ENCODE measurements at regions not wholly inside any gene's neighbourhood (a gene's known extent, or its start where the extent isn't known, plus 50 kb on each side); places are given as distances from the start of the nearest gene placed in this dataset.

DNA sequence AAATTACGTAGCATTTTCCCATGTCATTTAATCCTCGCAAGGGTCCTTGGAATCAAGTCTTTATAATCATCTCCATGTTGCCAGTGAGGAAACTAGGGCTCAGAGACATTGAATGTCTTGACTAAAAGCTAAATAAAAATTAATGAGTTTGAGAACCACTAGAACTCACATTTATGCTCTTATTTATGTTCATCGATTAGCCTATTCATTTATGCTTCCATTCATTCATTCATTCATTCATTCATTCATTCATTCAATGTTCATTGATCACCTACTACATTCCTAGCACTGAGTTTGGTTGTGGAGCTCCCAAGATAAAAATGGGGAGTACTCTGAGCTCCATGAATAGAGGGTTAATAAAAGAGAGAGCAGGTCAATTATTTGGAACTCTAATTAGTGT lies 59.7 kb downstream of the KCNA1 start:
- TF ChIP-seq, protein P1, sequence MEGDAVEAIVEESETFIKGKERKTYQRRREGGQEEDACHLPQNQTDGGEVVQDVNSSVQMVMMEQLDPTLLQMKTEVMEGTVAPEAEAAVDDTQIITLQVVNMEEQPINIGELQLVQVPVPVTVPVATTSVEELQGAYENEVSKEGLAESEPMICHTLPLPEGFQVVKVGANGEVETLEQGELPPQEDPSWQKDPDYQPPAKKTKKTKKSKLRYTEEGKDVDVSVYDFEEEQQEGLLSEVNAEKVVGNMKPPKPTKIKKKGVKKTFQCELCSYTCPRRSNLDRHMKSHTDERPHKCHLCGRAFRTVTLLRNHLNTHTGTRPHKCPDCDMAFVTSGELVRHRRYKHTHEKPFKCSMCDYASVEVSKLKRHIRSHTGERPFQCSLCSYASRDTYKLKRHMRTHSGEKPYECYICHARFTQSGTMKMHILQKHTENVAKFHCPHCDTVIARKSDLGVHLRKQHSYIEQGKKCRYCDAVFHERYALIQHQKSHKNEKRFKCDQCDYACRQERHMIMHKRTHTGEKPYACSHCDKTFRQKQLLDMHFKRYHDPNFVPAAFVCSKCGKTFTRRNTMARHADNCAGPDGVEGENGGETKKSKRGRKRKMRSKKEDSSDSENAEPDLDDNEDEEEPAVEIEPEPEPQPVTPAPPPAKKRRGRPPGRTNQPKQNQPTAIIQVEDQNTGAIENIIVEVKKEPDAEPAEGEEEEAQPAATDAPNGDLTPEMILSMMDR (IDR thresholded peaks at IDR 0.05; ENCODE audit: low read depth, low read length, missing control alignments) = no peak
- DNase-seq (ENCODE audit: low read depth) = no peak
- H3K4me3 ChIP-seq (ENCODE audit: low read depth, low read length) = no peak overlapping the region
- in situ Hi-C loops (cut with HindIII; ENCODE audit: low sequenced_read_pairs) = no loop called here

- in situ Hi-C loops (cut with HindIII; ENCODE audit: low sequenced_read_pairs) = no loop called here
- DNase-seq (ENCODE audit: low read depth) = no peak
- H3K4me3 ChIP-seq (ENCODE audit: low read depth, low read length) = no peak overlapping the region
- TF ChIP-seq, protein P1 (IDR thresholded peaks at IDR 0.05; ENCODE audit: low read depth, low read length, missing control alignments) = no peak
These were observed 64.5 kb downstream of the KCNA1 start for GRCh38 chr12:4974217-4974616.

- TF ChIP-seq, protein P1 (IDR thresholded peaks at IDR 0.05; ENCODE audit: low read depth, low read length, missing control alignments) = peak; percentile 26
- no peak overlapping the region for H3K4me3 ChIP-seq (ENCODE audit: low read depth, low read length)
- DNase-seq (ENCODE audit: low read depth) = no peak
- in situ Hi-C loops (cut with HindIII; ENCODE audit: low sequenced_read_pairs) = no loop called here
These were observed 65.9 kb downstream of the KCNA1 start for GRCh38 chr12:4975574-4975973.

GRCh38 chr12:4977102-4977501 lies 66.6 kb upstream of the KCNA5 start:
- DNase-seq (ENCODE audit: low read depth) = no peak
- H3K4me3 ChIP-seq (ENCODE audit: low read depth, low read length) = no peak overlapping the region
- TF ChIP-seq, protein P1 (IDR thresholded peaks at IDR 0.05; ENCODE audit: low read depth, low read length, missing control alignments) = no peak
- in situ Hi-C loops (cut with HindIII; ENCODE audit: low sequenced_read_pairs) = no loop called here

DNA sequence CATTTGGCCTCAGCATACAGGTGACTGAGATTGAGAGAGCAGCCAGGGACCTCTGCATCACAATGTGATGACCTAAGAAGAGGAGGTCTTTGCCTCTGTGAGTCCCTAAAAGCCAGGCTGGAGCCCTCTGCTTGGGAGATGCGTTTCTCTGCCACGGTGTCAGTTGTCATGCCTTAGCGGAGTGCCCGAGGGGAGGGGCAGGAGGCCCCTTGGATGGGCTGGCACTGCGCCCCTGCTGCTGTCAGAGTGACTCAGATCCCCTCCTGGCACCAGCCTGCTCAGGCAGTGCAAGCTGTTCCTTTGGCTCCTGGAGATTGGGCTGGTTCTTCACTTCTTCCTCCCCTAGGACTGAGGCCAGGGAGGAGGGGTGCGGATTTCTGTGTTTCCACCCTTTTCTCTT lies 64.9 kb upstream of the KCNA5 start:
- no peak for DNase-seq (ENCODE audit: low read depth)
- no peak overlapping the region for H3K4me3 ChIP-seq (ENCODE audit: low read depth, low read length)
- TF ChIP-seq, protein P1 (IDR thresholded peaks at IDR 0.05; ENCODE audit: low read depth, low read length, missing control alignments) = no peak
- in situ Hi-C loops (cut with HindIII; ENCODE audit: low sequenced_read_pairs) = no loop called here

- in situ Hi-C loops (cut with HindIII; ENCODE audit: low sequenced_read_pairs) = no loop called here
- TF ChIP-seq, protein P1 (IDR thresholded peaks at IDR 0.05; ENCODE audit: low read depth, low read length, missing control alignments) = no peak
- no peak overlapping the region for H3K4me3 ChIP-seq (ENCODE audit: low read depth, low read length)
- DNase-seq (ENCODE audit: low read depth) = no peak
These were observed 63.9 kb upstream of the KCNA5 start for GRCh38 chr12:4979737-4980136.

DNA sequence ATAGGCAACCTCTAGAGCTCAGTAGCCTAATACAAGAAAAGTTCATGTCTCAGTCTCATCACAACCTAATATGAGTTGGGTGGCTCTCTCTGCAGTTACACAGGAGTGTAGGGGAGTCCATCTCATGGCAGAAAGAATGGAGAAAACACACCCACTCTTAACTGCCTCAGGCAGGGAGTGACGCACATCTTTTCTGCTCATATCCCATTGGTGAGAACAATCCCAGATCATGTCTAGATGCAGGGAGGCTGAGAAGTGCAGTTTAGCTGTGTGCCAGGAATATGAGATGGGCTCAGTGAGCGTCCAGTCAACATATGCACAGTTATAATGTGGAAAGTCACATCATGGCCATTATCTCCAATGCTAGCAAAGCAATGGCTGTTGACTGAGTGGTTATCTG lies 59.3 kb upstream of the KCNA5 start:
- in situ Hi-C loops (cut with HindIII; ENCODE audit: low sequenced_read_pairs) = no loop called here
- TF ChIP-seq, protein P1 (IDR thresholded peaks at IDR 0.05; ENCODE audit: low read depth, low read length, missing control alignments) = no peak

More for the DNA sequence above, 59.3 kb upstream of the KCNA5 start:
- H3K4me3 ChIP-seq (ENCODE audit: low read depth, low read length) = no peak overlapping the region
- no peak for DNase-seq (ENCODE audit: low read depth)
